ENCODE measurements at regions not wholly inside any gene's neighbourhood (a gene's known extent, or its start where the extent isn't known, plus 50 kb on each side); places are given as distances from the start of the nearest gene placed in this dataset.

- no peak overlapping the region for H3K4me3 Mint-ChIP-seq
- no peak overlapping the region for H3K27ac Mint-ChIP-seq
- H3K36me3 Mint-ChIP-seq: no peaks in the 10 kb centered on the region
- H3K9me3 Mint-ChIP-seq: peaks cover 3% of the 10 kb centered on the region
- H3K4me1 Mint-ChIP-seq: no peaks in the 10 kb centered on the region
- no peaks in the 10 kb centered on the region for H3K27me3 Mint-ChIP-seq
Observed at GRCh38 chr4:34039766-34040165, 2204.5 kb downstream of the ARAP2 start.

GRCh38 chr4:34043131-34043530 lies 2201.2 kb downstream of the ARAP2 start:
- no peaks in the 10 kb centered on the region for H3K27me3 Mint-ChIP-seq
- no peak overlapping the region for H3K27ac Mint-ChIP-seq
- no peaks in the 10 kb centered on the region for H3K4me1 Mint-ChIP-seq
- no peak overlapping the region for H3K4me3 Mint-ChIP-seq
- H3K36me3 Mint-ChIP-seq: no peaks in the 10 kb centered on the region
- peaks cover 8% of the 10 kb centered on the region for H3K9me3 Mint-ChIP-seq

- Mint-ChIP-seq H3K4me1 (no peaks in the 10 kb centered on the region), H3K27ac (no peak overlapping the region), H3K4me3 (no peak overlapping the region), H3K9me3 (peaks cover 5% of the 10 kb centered on the region), H3K36me3 (no peaks in the 10 kb centered on the region), H3K27me3 (no peaks in the 10 kb centered on the region)
Observed at GRCh38 chr4:34046580-34046979, 2197.7 kb downstream of the ARAP2 start.

- H3K36me3 Mint-ChIP-seq: no peaks in the 10 kb centered on the region
- H3K27me3 Mint-ChIP-seq: no peaks in the 10 kb centered on the region
- no peaks in the 10 kb centered on the region for H3K4me1 Mint-ChIP-seq
- H3K9me3 Mint-ChIP-seq: peaks cover 5% of the 10 kb centered on the region
- no peak overlapping the region for H3K4me3 Mint-ChIP-seq
- no peak overlapping the region for H3K27ac Mint-ChIP-seq
Observed at GRCh38 chr4:34047363-34047762, 2197.0 kb downstream of the ARAP2 start.

GRCh38 chr4:34066126-34066525 lies 2178.2 kb downstream of the ARAP2 start:
- H3K4me1 Mint-ChIP-seq: no peaks in the 10 kb centered on the region

GRCh38 chr4:34091451-34091850 lies 2152.9 kb downstream of the ARAP2 start:
- Mint-ChIP-seq H3K27me3 (no peaks in the 10 kb centered on the region), H3K27ac (no peak overlapping the region), H3K9me3 (peaks cover 4% of the 10 kb centered on the region), H3K4me1 (no peaks in the 10 kb centered on the region), H3K36me3 (no peaks in the 10 kb centered on the region), H3K4me3 (no peak overlapping the region)

More at GRCh38 chr4:34066126-34066525, 2178.2 kb downstream of the ARAP2 start:
- H3K27me3 Mint-ChIP-seq: no peaks in the 10 kb centered on the region
- H3K4me3 Mint-ChIP-seq: no peak overlapping the region
- H3K36me3 Mint-ChIP-seq: no peaks in the 10 kb centered on the region
- no peaks in the 10 kb centered on the region for H3K9me3 Mint-ChIP-seq
- no peak overlapping the region for H3K27ac Mint-ChIP-seq

- Mint-ChIP-seq H3K27me3 (no peaks in the 10 kb centered on the region), H3K27ac (no peak overlapping the region), H3K9me3 (no peaks in the 10 kb centered on the region), H3K36me3 (no peaks in the 10 kb centered on the region), H3K4me3 (no peak overlapping the region), H3K4me1 (no peaks in the 10 kb centered on the region)
Observed at GRCh38 chr4:34094114-34094513, 2150.2 kb downstream of the ARAP2 start.

GRCh38 chr4:34105311-34105710 lies 2139.0 kb downstream of the ARAP2 start:
- no peaks in the 10 kb centered on the region for H3K9me3 Mint-ChIP-seq
- no peaks in the 10 kb centered on the region for H3K4me1 Mint-ChIP-seq
- no peaks in the 10 kb centered on the region for H3K36me3 Mint-ChIP-seq
- H3K27ac Mint-ChIP-seq: no peak overlapping the region
- no peaks in the 10 kb centered on the region for H3K27me3 Mint-ChIP-seq
- no peak overlapping the region for H3K4me3 Mint-ChIP-seq

GRCh38 chr4:34108391-34108790 lies 2135.9 kb downstream of the ARAP2 start:
- Mint-ChIP-seq H3K36me3 (no peaks in the 10 kb centered on the region), H3K9me3 (peaks cover 5% of the 10 kb centered on the region)

GRCh38 chr4:34112573-34112972 lies 2131.7 kb downstream of the ARAP2 start:
- Mint-ChIP-seq H3K4me1 (no peaks in the 10 kb centered on the region), H3K27me3 (no peaks in the 10 kb centered on the region), H3K36me3 (no peaks in the 10 kb centered on the region)

More at GRCh38 chr4:34108391-34108790, 2135.9 kb downstream of the ARAP2 start:
- Mint-ChIP-seq H3K4me3 (no peak overlapping the region), H3K27me3 (no peaks in the 10 kb centered on the region), H3K27ac (no peak overlapping the region), H3K4me1 (no peaks in the 10 kb centered on the region)

GRCh38 chr4:34138385-34138784 lies 2105.9 kb downstream of the ARAP2 start:
- no peak overlapping the region for H3K4me3 Mint-ChIP-seq
- no peaks in the 10 kb centered on the region for H3K27me3 Mint-ChIP-seq
- no peaks in the 10 kb centered on the region for H3K36me3 Mint-ChIP-seq
- peaks cover 26% of the 10 kb centered on the region for H3K9me3 Mint-ChIP-seq
- no peaks in the 10 kb centered on the region for H3K4me1 Mint-ChIP-seq
- H3K27ac Mint-ChIP-seq: no peak overlapping the region

More at GRCh38 chr4:34112573-34112972, 2131.7 kb downstream of the ARAP2 start:
- H3K9me3 Mint-ChIP-seq: peaks cover 5% of the 10 kb centered on the region
- H3K27ac Mint-ChIP-seq: no peak overlapping the region
- H3K4me3 Mint-ChIP-seq: no peak overlapping the region

- H3K36me3 Mint-ChIP-seq: no peaks in the 10 kb centered on the region
- no peak overlapping the region for H3K4me3 Mint-ChIP-seq
- H3K9me3 Mint-ChIP-seq: peaks cover 21% of the 10 kb centered on the region
- H3K27me3 Mint-ChIP-seq: no peaks in the 10 kb centered on the region
- H3K27ac Mint-ChIP-seq: no peak overlapping the region
- no peaks in the 10 kb centered on the region for H3K4me1 Mint-ChIP-seq
Observed at GRCh38 chr4:34139346-34139745, 2105.0 kb downstream of the ARAP2 start.

GRCh38 chr4:34148322-34148908 lies 2095.9 kb downstream of the ARAP2 start:
- Mint-ChIP-seq H3K4me1 (no peaks in the 10 kb centered on the region), H3K27ac (no peak overlapping the region), H3K27me3 (no peaks in the 10 kb centered on the region), H3K36me3 (no peaks in the 10 kb centered on the region), H3K9me3 (peaks cover 4% of the 10 kb centered on the region), H3K4me3 (no peak overlapping the region)

- H3K9me3 Mint-ChIP-seq: peaks cover 24% of the 10 kb centered on the region
- H3K4me1 Mint-ChIP-seq: no peaks in the 10 kb centered on the region
- H3K36me3 Mint-ChIP-seq: no peaks in the 10 kb centered on the region
- no peak overlapping the region for H3K27ac Mint-ChIP-seq
- H3K27me3 Mint-ChIP-seq: no peaks in the 10 kb centered on the region
- H3K4me3 Mint-ChIP-seq: no peak overlapping the region
Observed at GRCh38 chr4:34157547-34157946, 2086.8 kb downstream of the ARAP2 start.

GRCh38 chr4:34158878-34159277 lies 2085.4 kb downstream of the ARAP2 start:
- H3K4me3 Mint-ChIP-seq: no peak overlapping the region
- no peak overlapping the region for H3K27ac Mint-ChIP-seq
- H3K9me3 Mint-ChIP-seq: peaks cover 24% of the 10 kb centered on the region
- H3K36me3 Mint-ChIP-seq: no peaks in the 10 kb centered on the region
- no peaks in the 10 kb centered on the region for H3K4me1 Mint-ChIP-seq
- H3K27me3 Mint-ChIP-seq: no peaks in the 10 kb centered on the region

- Mint-ChIP-seq H3K9me3 (peaks cover 13% of the 10 kb centered on the region), H3K27ac (no peak overlapping the region), H3K4me1 (no peaks in the 10 kb centered on the region)
Observed at GRCh38 chr4:34170946-34171345, 2073.4 kb downstream of the ARAP2 start.

GRCh38 chr4:34176609-34177008 lies 2067.7 kb downstream of the ARAP2 start:
- Mint-ChIP-seq H3K4me3 (no peak overlapping the region), H3K9me3 (peaks cover 23% of the 10 kb centered on the region), H3K27me3 (no peaks in the 10 kb centered on the region), H3K4me1 (no peaks in the 10 kb centered on the region), H3K27ac (no peak overlapping the region), H3K36me3 (no peaks in the 10 kb centered on the region)

More at GRCh38 chr4:34170946-34171345, 2073.4 kb downstream of the ARAP2 start:
- Mint-ChIP-seq H3K36me3 (no peaks in the 10 kb centered on the region), H3K27me3 (no peaks in the 10 kb centered on the region), H3K4me3 (no peak overlapping the region)

Data from activated naive CD4-positive, alpha-beta T cell treated with anti-CD3 and anti-CD28 coated beads, Interleukin-2, amount 50 U/mL, for 24 hours (primary cell).